GM18951 (cell line): ENCODE measurements at regions not wholly inside any gene's neighbourhood (a gene's known extent, or its start where the extent isn't known, plus 50 kb on each side); places are given as distances from the start of the nearest gene placed in this dataset.

Experiments
- POLR2A ChIP-seq: IDR thresholded peaks from 4 replicates; pipeline ENCODE4 v1.6.1; 2011; ENCODE audit warnings: mild to moderate bottlenecking; ENCODE audit not compliant: insufficient read length, insufficient read depth; ENCODE audit errors: extremely low read depth
- in situ Hi-C: fragments of 300-500 bp; cut with MboI; formaldehyde crosslinking; loops from one replicate; pipeline ENCODE4 v1.12.0; 2022; ENCODE audit warnings: low sequenced_read_pairs, mixed read lengths, inconsistent platforms; ENCODE audit not compliant: unreplicated experiment

DNA sequence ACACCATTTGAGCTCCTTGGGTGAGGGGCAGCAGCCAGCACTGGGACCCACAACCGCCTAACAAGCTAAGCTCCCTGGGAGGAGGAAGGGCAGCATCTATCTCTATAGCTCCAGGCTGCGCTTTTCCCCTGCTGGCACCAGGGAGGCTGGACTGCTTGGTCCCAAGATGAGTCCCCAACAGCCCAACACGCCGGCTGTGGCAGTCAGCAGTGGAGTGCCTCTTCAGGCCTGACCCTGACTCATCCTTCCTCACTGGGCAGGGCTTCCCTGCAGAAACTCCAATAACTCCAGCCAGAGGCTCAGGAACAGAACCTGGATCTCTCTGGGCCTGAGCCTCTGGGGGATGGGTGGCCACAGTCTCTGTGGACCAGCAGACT, 113.7 kb upstream of the ADAMTS16 start:
- TF ChIP-seq POLR2A, result no peak
- in situ Hi-C loops, result no loop called here

DNA sequence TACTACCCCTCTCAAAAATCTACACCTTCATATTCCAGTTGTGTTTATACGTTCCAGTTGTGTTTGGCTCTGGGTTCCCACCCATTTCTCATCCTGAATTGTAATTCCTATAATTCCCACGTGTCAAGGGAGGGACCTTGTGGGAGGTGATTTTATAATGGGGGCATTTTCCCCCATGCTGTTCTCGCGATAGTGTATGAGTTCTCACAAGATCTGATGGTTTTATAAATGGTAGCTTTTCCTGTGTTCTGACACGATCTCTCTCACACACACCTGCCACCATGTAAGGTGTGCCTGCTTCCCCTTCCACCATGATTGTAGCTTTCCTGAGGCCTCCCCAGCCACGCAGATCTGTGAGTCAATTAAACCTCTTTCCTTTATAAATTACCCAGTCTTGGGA, 108.5 kb upstream of the ADAMTS16 start:
- no peak for TF ChIP-seq POLR2A
- in situ Hi-C loops, result no loop called here

DNA sequence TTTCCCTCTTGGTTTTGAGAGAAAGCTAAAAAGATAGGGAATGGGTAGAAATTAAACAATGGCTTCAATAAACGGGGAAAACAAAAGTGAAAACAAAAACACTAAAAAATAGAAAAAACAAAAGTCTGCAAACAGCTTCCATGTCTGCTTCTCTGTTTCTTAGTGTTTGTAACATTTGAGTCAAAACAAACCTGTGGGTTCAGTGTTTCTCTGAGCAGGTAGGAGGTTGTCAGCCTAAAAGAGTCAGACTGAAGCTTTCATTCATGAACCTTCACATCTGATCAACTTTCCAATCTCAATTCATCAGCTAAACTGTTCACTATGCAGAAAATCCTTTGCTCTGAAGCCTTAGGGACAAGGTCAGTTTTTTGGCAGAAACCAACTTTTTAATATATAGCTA, 102.5 kb upstream of the ADAMTS16 start:
- in situ Hi-C loops, result no loop called here
- no peak for TF ChIP-seq POLR2A

DNA sequence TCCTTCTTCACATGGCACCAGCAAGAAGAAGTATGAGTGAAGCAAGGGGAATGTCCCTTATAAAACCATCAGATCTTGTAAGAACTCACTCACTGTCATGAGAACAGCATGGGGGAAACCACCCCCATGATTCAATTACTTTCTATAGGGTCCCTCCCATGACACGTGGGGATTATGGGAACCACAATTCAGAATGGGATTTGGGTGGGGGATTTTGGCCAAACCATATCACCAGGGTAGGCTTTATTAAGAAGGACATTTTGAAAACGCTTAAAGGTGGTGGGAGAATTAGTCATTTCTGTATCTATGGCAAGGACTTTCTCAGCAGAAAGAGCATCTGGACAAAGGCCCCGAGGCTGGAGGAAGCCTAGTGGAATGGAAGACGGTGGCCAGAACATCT, 100.2 kb upstream of the ADAMTS16 start:
- in situ Hi-C loops, result no loop called here
- no peak for TF ChIP-seq POLR2A

DNA sequence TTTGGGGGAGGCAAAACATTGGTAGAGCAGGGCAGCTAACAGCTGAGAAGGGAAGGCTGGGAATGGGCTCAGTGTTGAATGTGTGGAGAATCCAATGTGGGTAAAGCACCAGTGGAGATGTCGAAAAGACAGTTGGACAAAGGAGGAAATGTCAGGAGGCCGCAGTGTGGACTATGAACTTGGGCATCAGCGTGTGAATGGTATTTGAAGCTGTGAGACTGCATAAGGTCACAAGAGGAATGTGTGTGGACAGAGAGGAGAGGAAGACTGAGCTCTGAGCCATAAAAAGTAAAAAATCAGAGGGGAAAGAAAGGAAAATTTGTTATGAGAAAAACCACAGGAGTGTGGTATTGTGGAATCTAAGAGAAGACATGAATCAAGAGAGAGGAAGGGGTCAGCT, 99.4 kb upstream of the ADAMTS16 start:
- in situ Hi-C loops, result no loop called here
- no peak for TF ChIP-seq POLR2A

DNA sequence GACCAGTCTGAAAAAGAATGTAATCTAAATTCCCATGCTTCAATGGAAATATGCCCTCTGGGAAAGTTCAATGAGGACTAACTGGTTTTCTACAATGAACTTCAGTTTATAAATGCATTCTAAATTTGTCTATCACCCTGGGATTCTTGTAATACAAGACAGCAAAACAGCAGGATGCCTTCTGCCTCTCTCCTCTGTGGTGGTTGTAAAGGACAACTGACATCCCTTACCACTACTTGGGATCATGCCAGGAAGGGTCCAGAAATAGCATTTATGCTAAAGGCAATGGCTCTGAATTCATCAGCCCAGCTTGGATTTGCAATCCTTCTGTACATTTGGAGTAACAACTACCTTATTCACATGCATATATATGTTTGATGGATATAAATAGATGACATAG, 97.3 kb upstream of the ADAMTS16 start:
- in situ Hi-C loops, result no loop called here
- no peak for TF ChIP-seq POLR2A

DNA sequence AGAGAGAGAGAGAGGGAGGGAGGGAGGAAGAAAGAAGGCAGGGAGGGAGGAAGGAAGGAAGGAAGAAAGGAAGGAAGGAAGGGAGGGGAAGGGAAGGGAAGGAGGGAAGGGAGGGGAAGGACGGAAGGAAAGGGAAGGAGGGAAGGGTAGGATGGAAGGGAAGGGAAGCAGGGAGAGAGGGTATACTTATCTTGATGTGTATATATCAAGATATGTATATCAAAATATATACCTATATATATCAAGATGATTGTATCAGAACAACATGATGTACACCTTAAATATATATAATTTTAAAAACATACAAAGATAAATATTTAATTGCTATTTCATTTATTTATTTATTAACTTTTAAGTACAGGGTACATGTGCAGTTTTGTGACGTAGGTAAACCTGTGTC, 96.8 kb upstream of the ADAMTS16 start:
- in situ Hi-C loops, result no loop called here
- TF ChIP-seq POLR2A, result no peak

DNA sequence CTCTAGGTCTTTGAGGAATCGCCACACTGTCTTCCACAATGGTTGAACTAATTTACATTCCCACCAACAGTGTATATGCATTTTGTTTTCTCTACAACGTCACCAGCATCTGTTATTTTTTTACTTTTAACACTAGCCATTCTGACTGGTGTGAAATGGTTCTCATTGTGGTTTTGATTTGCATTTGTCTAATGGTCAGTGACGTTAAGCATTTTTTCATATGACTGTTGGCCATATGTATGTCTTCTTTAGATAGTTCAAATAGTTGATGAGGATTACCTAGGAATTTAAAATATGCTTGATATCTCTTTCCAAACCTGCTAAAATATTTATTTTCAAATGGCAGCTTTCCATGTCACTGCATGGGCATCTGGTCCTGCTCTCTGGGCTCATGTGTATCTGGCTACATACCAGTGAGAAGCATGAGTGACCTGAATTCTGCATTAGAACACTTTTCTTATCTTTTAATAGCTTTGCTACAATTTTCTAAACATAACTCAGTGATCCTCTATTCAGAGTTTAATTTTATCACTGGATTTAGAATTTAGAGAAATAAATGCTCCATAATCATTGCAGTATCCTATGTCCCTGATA, 95.8 kb upstream of the ADAMTS16 start:
- in situ Hi-C loops, result no loop called here
- no peak for TF ChIP-seq POLR2A

DNA sequence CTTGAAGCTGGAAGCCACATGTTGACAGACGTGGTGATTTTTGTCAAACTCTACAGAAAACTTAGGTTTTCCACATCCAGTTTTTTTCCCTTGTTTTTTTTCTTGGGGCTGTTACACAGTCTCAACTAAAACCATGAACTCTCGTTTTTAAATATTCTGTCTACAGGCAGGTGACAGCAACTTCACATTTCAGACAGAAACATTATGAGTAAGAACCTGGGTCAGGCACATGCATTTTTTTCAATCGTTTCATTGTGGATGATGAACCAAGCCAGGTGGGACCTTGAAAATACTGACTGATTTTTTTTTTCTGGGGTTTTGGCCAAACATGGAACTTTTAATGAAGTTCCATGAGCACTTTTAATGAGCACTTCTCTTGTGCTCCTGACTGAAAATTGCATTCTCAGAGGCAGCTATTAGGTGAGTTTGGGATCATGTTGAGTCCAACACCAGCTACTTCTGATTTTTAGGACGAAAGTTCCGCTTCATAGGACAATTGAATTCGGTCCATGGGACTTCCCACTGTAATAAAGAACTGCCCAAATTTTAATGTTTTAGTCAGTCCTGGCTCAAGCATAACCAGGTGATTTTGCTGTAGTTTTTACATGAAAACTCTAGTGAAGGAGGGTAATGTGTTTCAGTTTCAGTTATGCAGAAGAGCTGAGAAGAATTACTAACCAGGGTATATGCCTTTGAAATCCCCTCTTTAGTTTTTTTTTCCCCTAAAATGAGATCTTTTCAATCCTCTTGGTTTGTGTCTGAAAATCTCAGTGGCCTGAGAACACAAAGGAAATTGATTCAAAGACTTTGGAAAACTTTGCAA, 93.2 kb upstream of the ADAMTS16 start:
- in situ Hi-C loops, result no loop called here
- TF ChIP-seq POLR2A, result no peak

DNA sequence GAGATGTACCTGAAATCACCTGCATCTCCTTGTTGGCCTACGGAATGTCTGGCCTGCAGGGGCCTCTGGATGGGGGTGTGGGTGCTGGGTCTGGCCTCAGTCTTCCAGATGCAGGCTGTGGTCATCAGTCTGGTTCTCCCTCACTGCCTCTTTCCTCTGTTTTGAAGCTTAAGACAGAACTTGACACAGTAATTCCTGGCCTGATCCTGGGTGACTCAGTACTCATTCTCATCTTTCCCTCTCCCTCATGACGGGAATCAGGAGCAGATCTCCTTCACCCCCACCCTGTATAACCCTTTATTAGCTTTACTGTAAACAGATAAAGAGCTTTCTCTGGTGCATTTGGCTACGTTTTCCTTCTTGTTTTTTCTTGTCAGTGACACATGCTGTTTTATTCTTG, 89.3 kb upstream of the ADAMTS16 start:
- in situ Hi-C loops, result no loop called here
- no peak for TF ChIP-seq POLR2A

DNA sequence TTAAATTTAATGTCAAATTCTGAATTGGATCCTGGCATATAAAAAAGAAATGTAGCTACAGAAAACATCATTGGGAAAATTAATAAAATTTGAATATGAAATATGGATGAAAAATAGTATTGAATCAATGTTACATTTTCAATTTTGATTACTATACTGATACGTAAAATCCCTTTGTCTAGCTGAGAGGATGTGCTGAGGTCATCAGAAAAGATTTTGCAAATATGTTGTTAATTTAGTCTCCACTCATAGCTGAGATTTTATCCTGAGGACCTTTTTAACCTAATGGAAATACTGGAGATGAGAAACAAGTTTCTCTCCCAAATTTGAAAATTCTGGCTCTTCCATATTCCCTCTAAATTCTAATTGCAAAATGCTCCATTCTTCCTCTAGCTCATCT, 84.4 kb upstream of the ADAMTS16 start:
- no peak for TF ChIP-seq POLR2A

DNA sequence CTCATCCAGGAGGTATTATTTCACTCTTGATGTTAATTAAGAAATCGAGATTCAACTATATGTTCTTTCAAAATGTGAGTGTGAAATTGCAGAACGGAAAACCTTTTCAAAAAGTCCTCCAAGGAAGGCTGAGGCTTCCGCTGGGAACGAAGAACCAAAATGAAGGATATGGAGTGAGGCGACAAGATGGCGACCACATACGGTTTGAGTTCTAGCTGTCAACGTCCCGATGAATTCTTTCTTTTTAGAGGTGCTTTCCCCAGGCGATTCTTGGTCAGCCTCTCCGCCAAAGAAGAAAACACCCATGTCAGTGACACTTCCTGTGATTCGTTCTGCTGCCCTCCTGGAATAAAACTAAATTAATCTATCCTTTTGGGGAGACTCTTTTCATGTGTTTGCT, 78.3 kb upstream of the ADAMTS16 start:
- no peak for TF ChIP-seq POLR2A
- in situ Hi-C loops, result no loop called here

More for the DNA sequence above, 84.4 kb upstream of the ADAMTS16 start:
- in situ Hi-C loops, result no loop called here

DNA sequence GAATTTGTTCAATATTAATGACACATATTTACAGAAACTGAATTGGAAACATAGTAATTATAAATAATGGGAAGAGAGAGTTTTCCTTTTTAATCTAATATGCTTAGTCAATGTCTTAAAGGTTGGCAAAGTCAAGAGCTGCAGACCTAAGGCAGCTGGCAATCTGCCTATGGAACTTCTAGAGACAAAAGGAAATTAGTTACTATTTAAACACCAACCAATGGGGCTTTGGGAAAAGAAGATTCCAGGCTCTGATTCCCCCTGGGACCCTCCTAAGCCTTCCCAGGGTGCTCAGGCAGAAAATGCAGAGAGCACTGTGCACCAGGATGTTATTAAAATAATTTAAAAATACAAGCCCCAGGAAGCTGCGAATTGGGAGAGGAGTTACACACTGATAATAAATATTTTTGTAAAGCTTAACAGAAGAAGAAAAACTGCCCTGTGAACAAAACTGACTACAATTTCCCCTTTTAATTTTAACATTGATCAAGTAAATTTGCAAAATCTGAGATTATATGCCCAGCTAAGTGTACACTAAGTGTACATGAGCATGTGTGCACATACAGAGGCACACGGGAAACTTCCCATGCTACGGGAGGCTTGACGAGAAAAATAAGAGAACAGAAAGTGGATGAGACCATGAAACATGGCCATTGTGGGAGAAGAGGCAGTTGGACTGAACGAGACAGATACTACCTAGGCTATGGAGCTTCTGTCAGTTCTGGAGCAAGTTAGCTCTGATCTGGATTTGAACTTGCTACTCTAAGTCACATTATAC, 77.4 kb upstream of the ADAMTS16 start:
- in situ Hi-C loops, result no loop called here
- TF ChIP-seq POLR2A, result no peak

DNA sequence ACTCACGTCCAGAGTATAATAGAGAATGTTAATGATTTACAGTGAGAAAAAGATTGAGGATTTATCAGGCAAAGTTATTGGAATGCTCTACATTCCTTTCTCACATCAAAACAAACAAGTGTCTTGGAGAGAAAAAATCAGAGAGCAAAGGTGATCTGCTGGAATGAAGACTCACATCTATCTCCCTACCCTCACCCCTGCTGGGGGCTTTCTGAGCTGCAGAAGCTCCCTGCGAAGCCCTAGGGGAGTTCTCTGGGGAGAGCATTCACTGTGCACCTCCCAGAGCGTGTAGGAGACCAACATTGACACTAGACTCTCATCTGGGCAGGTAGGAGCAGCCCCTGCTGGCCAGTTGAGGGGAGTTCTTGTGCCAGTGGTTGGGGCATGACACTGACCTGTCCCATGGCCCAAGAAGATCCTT, 76.6 kb upstream of the ADAMTS16 start:
- no peak for TF ChIP-seq POLR2A
- in situ Hi-C loops, result no loop called here
